ENCODE measurements at regions not wholly inside any gene's neighbourhood (a gene's known extent, or its start where the extent isn't known, plus 50 kb on each side); places are given as distances from the start of the nearest gene placed in this dataset.

- FAIRE-seq = no peak
Observed at GRCh38 chr2:196535742-196536141, 103.8 kb upstream of the CCDC150 start.

GRCh38 chr2:196537311-196537710 lies 102.2 kb upstream of the CCDC150 start:
- no peak for FAIRE-seq
- Histone ChIP-seq H3K4me3 (replicated peaks in 1 of 3; ENCODE audit: insufficient read depth in 1 of 3, low read depth in 1 of 3, low read length in 3 of 3) (no peak overlapping the region), H3K27me3 (ENCODE audit: control insufficient read depth in 2 of 2, insufficient read depth in 2 of 2, low read length in 2 of 2) (peaks cover 7 to 24% of the 10 kb centered on the region in 2 experiments), H3K36me3 (ENCODE audit: control insufficient read depth in 2 of 2, extremely low read depth in 1 of 2, insufficient read depth in 2 of 2, low read length in 2 of 2) (no peaks in the 10 kb centered on the region), H3K9me1 (replicated peaks; ENCODE audit: control insufficient read depth, extremely low read depth, insufficient read depth, low read length) (no peaks in the 10 kb centered on the region), H3K9me3 (replicated peaks; ENCODE audit: control insufficient read depth, insufficient read depth, low read length) (no peaks in the 10 kb centered on the region), H2AFZ (ENCODE audit: low read depth, low read length) (no peak overlapping the region), H3K27ac (ENCODE audit: insufficient read depth, low read depth, low read length) (no peak overlapping the region), H3K4me1 (ENCODE audit: control insufficient read depth, extremely low read depth, insufficient read depth, low read length) (no peaks in the 10 kb centered on the region), H3K4me2 (ENCODE audit: insufficient read depth, low read length) (no peak overlapping the region), H3K9ac (replicated peaks; ENCODE audit: extremely low read depth, insufficient read depth, low read length) (no peak overlapping the region), H4K20me1 (replicated peaks; ENCODE audit: control insufficient read depth, extremely low read depth, insufficient read depth, low read length) (no peaks in the 10 kb centered on the region), H3K79me2 (ENCODE audit: control insufficient read depth, insufficient read depth, low read length) (no peaks in the 10 kb centered on the region)
- no TSS peak for BruUV-seq (replicated peaks)
- intact Hi-C loops (cut with micrococcal nuclease) (no loop called here), dilution Hi-C loops (cut with MboI; ENCODE audit: extremely low pct_ligation_motif_present, low sequenced_read_pairs) (no loop called here)
- ChIA-PET POLR2A (no interaction called here), CTCF (interaction anchor here (0.7 to 2.0 kb wide), 3 partner anchors 13 to 214 kb away, joined by 3 to 4 read pairs (median 4); no protein-coding TSS in a partner anchor)
- TF ChIP-seq MYC (IDR thresholded peaks at IDR 0.05; ENCODE audit: low read depth, low read length) (no peak), JUN (IDR thresholded peaks at IDR 0.05; ENCODE audit: borderline replicate concordance, insufficient read depth, insufficient read length, low read depth) (no peak), POLR2AphosphoS5 (IDR thresholded peaks at IDR 0.05; ENCODE audit: insufficient read depth, low read depth, low read length) (no peak), POLR2A (IDR thresholded peaks at IDR 0.05; ENCODE audit: low read depth, low read length) (no peak), FOS (IDR thresholded peaks at IDR 0.05; ENCODE audit: borderline replicate concordance, insufficient read depth, low read length) (no peak), GATA2 (IDR thresholded peaks at IDR 0.05; ENCODE audit: insufficient read depth, insufficient read length, low read depth, low read length) (no peak), EZH2 (IDR thresholded peaks at IDR 0.05; ENCODE audit: borderline replicate concordance, low read depth, low read length, severe bottlenecking) (no peak)
- TF ChIP-seq, protein P1, sequence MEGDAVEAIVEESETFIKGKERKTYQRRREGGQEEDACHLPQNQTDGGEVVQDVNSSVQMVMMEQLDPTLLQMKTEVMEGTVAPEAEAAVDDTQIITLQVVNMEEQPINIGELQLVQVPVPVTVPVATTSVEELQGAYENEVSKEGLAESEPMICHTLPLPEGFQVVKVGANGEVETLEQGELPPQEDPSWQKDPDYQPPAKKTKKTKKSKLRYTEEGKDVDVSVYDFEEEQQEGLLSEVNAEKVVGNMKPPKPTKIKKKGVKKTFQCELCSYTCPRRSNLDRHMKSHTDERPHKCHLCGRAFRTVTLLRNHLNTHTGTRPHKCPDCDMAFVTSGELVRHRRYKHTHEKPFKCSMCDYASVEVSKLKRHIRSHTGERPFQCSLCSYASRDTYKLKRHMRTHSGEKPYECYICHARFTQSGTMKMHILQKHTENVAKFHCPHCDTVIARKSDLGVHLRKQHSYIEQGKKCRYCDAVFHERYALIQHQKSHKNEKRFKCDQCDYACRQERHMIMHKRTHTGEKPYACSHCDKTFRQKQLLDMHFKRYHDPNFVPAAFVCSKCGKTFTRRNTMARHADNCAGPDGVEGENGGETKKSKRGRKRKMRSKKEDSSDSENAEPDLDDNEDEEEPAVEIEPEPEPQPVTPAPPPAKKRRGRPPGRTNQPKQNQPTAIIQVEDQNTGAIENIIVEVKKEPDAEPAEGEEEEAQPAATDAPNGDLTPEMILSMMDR (IDR thresholded peaks at IDR 0.05; ENCODE audit: extremely low read depth in 1 of 2, insufficient read depth in 1 of 2, low read depth in 1 of 2, low read length in 2 of 2) = no peak
- TF ChIP-seq, protein P2, sequence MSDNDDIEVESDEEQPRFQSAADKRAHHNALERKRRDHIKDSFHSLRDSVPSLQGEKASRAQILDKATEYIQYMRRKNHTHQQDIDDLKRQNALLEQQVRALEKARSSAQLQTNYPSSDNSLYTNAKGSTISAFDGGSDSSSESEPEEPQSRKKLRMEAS (IDR thresholded peaks at IDR 0.05; ENCODE audit: insufficient read depth, insufficient read length) = no peak
- no peak for DNase-seq (ENCODE audit: low read depth, low spot score)

More at GRCh38 chr2:196535742-196536141, 103.8 kb upstream of the CCDC150 start:
- Histone ChIP-seq H3K4me3 (replicated peaks in 1 of 3; ENCODE audit: insufficient read depth in 1 of 3, low read depth in 1 of 3, low read length in 3 of 3) (no peak overlapping the region), H3K27ac (ENCODE audit: insufficient read depth, low read depth, low read length) (no peak overlapping the region), H3K36me3 (ENCODE audit: control insufficient read depth in 2 of 2, extremely low read depth in 1 of 2, insufficient read depth in 2 of 2, low read length in 2 of 2) (no peaks in the 10 kb centered on the region), H3K9ac (replicated peaks; ENCODE audit: extremely low read depth, insufficient read depth, low read length) (no peak overlapping the region), H2AFZ (ENCODE audit: low read depth, low read length) (no peak overlapping the region), H3K27me3 (ENCODE audit: control insufficient read depth in 2 of 2, insufficient read depth in 2 of 2, low read length in 2 of 2) (peaks cover 7 to 27% of the 10 kb centered on the region in 2 experiments), H4K20me1 (replicated peaks; ENCODE audit: control insufficient read depth, extremely low read depth, insufficient read depth, low read length) (no peaks in the 10 kb centered on the region), H3K79me2 (ENCODE audit: control insufficient read depth, insufficient read depth, low read length) (no peaks in the 10 kb centered on the region), H3K4me2 (ENCODE audit: insufficient read depth, low read length) (no peak overlapping the region), H3K9me3 (replicated peaks; ENCODE audit: control insufficient read depth, insufficient read depth, low read length) (no peaks in the 10 kb centered on the region), H3K4me1 (ENCODE audit: control insufficient read depth, extremely low read depth, insufficient read depth, low read length) (no peaks in the 10 kb centered on the region), H3K9me1 (replicated peaks; ENCODE audit: control insufficient read depth, extremely low read depth, insufficient read depth, low read length) (no peaks in the 10 kb centered on the region)
- intact Hi-C loops (cut with micrococcal nuclease) = loop anchor here (1.0 to 2.0 kb wide), 2 partner anchors 215 to 224 kb away; no protein-coding TSS in a partner anchor
- dilution Hi-C loops (cut with MboI; ENCODE audit: extremely low pct_ligation_motif_present, low sequenced_read_pairs) = no loop called here
- CTCF ChIA-PET = interaction anchor here (1.0 kb wide), 1 partner anchor 215 kb away, joined by 3 read pairs; no protein-coding TSS in a partner anchor
- TF ChIP-seq FOS (IDR thresholded peaks at IDR 0.05; ENCODE audit: borderline replicate concordance, insufficient read depth, low read length) (no peak), EZH2 (IDR thresholded peaks at IDR 0.05; ENCODE audit: borderline replicate concordance, low read depth, low read length, severe bottlenecking) (no peak), POLR2AphosphoS5 (IDR thresholded peaks at IDR 0.05; ENCODE audit: insufficient read depth, low read depth, low read length) (no peak), POLR2A (IDR thresholded peaks at IDR 0.05; ENCODE audit: low read depth, low read length) (no peak)
- peak; percentile 10 for DNase-seq (ENCODE audit: low read depth, low spot score)
- BruUV-seq (replicated peaks) = no TSS peak
- POLR2A ChIA-PET = no interaction called here

Data from endothelial cell of umbilical vein (primary cell).